Endothelial cell of umbilical vein (primary cell): ENCODE measurements at regions not wholly inside any gene's neighbourhood (a gene's known extent, or its start where the extent isn't known, plus 50 kb on each side); places are given as distances from the start of the nearest gene placed in this dataset.

Experiments used
- CTCF ChIP-seq, 2 donors: IDR thresholded peaks; 1 replicate in 1 of 2; 2 replicates in 1 of 2; pipeline ENCODE4 v1.5.1; 2011; ENCODE audit warnings: low read length in 2 of 2, mild to moderate bottlenecking in 2 of 2, moderate library complexity in 2 of 2, control low read depth in 1 of 2, inconsistent platforms in 1 of 2, low read depth in 1 of 2; ENCODE audit not compliant: insufficient read depth in 1 of 2; ENCODE audit errors: extremely low read depth in 1 of 2
- EZH2 ChIP-seq: IDR thresholded peaks from 2 replicates; pipeline ENCODE4 v1.6.1; 2012; ENCODE audit warnings: borderline replicate concordance, low read depth, mild to moderate bottlenecking, moderate library complexity, low read length, inconsistent platforms; ENCODE audit not compliant: severe bottlenecking
- FOS ChIP-seq: IDR thresholded peaks from 2 replicates; pipeline ENCODE4 v1.6.1; 2011; ENCODE audit warnings: mild to moderate bottlenecking, low read length, moderate library complexity, borderline replicate concordance; ENCODE audit not compliant: insufficient read depth
- GATA2 ChIP-seq: IDR thresholded peaks from 2 replicates; pipeline ENCODE4 v1.7.0; 2011; ENCODE audit warnings: low read depth, mild to moderate bottlenecking, moderate library complexity, mixed read lengths, low read length; ENCODE audit not compliant: insufficient read length, insufficient read depth
- JUN ChIP-seq: IDR thresholded peaks from 2 replicates; pipeline ENCODE4 v1.6.1; 2011; ENCODE audit warnings: borderline replicate concordance, low read depth; ENCODE audit not compliant: insufficient read length, insufficient read depth
- MAX ChIP-seq: IDR thresholded peaks from 2 replicates; pipeline ENCODE4 v1.6.1; 2011; ENCODE audit not compliant: insufficient read depth, insufficient read length
- MYC ChIP-seq: IDR thresholded peaks from one replicate; pipeline ENCODE4 v1.6.1; 2011; ENCODE audit warnings: mild to moderate bottlenecking, low read depth, low read length
- POLR2A ChIP-seq: IDR thresholded peaks from 2 replicates; pipeline ENCODE4 v1.6.1; 2012; ENCODE audit warnings: low read depth, mild to moderate bottlenecking, control low read depth, low read length
- POLR2AphosphoS5 ChIP-seq: IDR thresholded peaks from 2 replicates; pipeline ENCODE4 v1.6.1; 2012; ENCODE audit warnings: low read depth, mild to moderate bottlenecking, control low read depth, low read length, moderate library complexity; ENCODE audit not compliant: insufficient read depth

GRCh38 chr12:124642105-124642504 is 74.7 kb upstream of the NCOR2 start:
- TF ChIP-seq FOS = no peak
- TF ChIP-seq POLR2A = no peak
- no peak for TF ChIP-seq EZH2
- no peak for TF ChIP-seq CTCF (IDR thresholded peaks at IDR 0.05; ENCODE audit: extremely low read depth in 1 of 2, insufficient read depth in 1 of 2, low read depth in 1 of 2, low read length in 2 of 2)
- TF ChIP-seq MYC = no peak
- TF ChIP-seq POLR2AphosphoS5 = no peak
- no peak for TF ChIP-seq MAX
- no peak for TF ChIP-seq JUN
- TF ChIP-seq GATA2 = no peak
